Psoas muscle (tissue), 7 donors: ENCODE measurements at regions not wholly inside any gene's neighbourhood (a gene's known extent, or its start where the extent isn't known, plus 50 kb on each side); places are given as distances from the start of the nearest gene placed in this dataset.

Experiments
- ATAC-seq, 4 donors: fragments of 200-7000 bp; cut with Tn5 transposase; one replicate each; pipeline ENCODE4 v1.9.1; 2020; ENCODE audit warnings: moderate library complexity in 3 of 4, mild to moderate bottlenecking in 2 of 4
- DNase-seq, 2 donors: peaks; one replicate each; pipeline ENCODE4 v3.0.0-alpha.2; 2020
- H3K27ac ChIP-seq: fragments of 200-600 bp; one replicate; pipeline ENCODE4 v1.8.0; 2022
- H3K27me3 ChIP-seq, 3 donors: fragments of 200-600 bp in 1 of 3; one replicate each; pipeline versions ENCODE4 v1.6.1 to v1.8.0; 2013 to 2022; ENCODE audit warnings: low read length in 2 of 3, mild to moderate bottlenecking in 2 of 3, moderate library complexity in 1 of 3; ENCODE audit not compliant: insufficient read depth in 3 of 3
- H3K36me3 ChIP-seq, 2 donors: fragments of 200-600 bp in 1 of 2; one replicate each; pipeline versions ENCODE4 v1.6.1 to v1.8.0; 2013 to 2022; ENCODE audit warnings: low read depth in 1 of 2, mild to moderate bottlenecking in 1 of 2, moderate library complexity in 1 of 2; ENCODE audit not compliant: insufficient read depth in 1 of 2
- H3K4me1 ChIP-seq: fragments of 200-600 bp; one replicate; pipeline ENCODE4 v1.8.0; 2022
- H3K4me3 ChIP-seq: fragments of 200-600 bp; one replicate; pipeline ENCODE4 v1.8.0; 2022; ENCODE audit warnings: mild to moderate bottlenecking
- H3K9me3 ChIP-seq: fragments of 200-600 bp; one replicate; pipeline ENCODE4 v1.8.0; 2022
- WGBS, 3 donors: extraction: QIAGEN DNeasy Blood & Tissue Kit; methylation state at CpG; one replicate each; pipeline versions ENCODE4 v1.1.6 to v1.1.7; 2013; 5-methylcytosine and 5-hydroxymethylcytosine counted together
- intact Hi-C, 2 donors: fragments of 100-400 bp; cut with DNase I; formaldehyde crosslinking; loops; one replicate each; pipeline versions ENCODE4 v1.11.0 to v1.14.2; 2022
- TF ChIP-seq, protein P1 (sequence below): fragments of 200-600 bp; IDR thresholded peaks from one replicate; pipeline ENCODE4 v1.8.0; 2022; ENCODE audit warnings: antibody characterized with exemption
- donor health status: healthy with polysubstance abuse.
- donor health status: DM: no; HTN: no; CAD: no; lungs with moderate emphysema.
- donor health status: Bipolar disorder and iron deficiency.
- donor health status: healthy.
- donor health status: DM: yes; HTN: yes; CAD: no.
- donor health status: DM: no; HTN: no; CAD: no.
- donor health status: DM: yes; HTN: yes; CAD: no.

DNA sequence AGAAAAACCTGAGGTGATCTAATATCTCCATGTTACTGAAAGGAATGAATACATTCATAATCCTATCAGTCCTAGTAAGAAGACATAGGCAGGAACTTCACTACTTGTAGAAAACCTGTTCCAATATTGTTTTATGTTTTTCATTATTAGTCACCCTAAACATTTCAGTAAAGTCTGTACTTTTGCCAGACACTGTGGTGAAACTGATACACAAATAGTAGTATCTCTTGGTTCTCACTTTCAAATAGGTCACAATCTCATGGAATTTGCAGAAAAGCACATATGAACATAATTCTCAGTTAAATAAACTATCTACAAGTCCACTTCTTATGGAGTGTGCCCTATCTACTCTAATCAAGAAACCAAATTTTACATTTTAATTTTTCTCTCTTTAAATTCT is 88.3 kb upstream of the PCDH9 start:
- H3K36me3 ChIP-seq: no peaks in the 10 kb centered on the region
- intact Hi-C loops: no loop called here
- no peak for ATAC-seq

DNA sequence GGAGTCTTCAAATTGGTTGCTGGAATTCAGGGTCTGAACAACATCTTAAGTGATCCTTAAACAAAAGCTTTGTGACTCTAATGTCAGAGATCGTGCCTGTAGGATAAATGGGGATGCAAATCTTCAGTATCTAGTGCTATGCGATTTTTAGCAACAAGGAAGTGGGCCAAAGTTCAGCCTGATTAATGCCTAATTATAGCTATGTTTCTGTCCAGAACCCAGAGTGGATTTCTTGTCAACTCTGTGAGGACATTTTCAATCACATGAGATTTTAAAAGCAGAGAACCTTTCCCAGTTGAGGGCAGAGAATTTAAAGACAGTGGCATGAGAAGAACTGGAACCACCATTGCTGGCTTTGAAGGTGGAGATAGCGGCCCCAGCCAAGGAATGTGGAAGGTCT is 84.3 kb upstream of the PCDH9 start:
- H3K27ac ChIP-seq: no peak overlapping the region
- intact Hi-C loops: no loop called here
- no peaks in the 10 kb centered on the region for H3K36me3 ChIP-seq
- 87 to 93% (median 88%) methylated on average over 3 of the region's 3 CpGs for WGBS, 3 donors
- DNase-seq: no peak
- no peaks in the 10 kb centered on the region for H3K4me1 ChIP-seq
- H3K9me3 ChIP-seq: no peaks in the 10 kb centered on the region
- H3K27me3 ChIP-seq: no peaks in the 10 kb centered on the region
- H3K4me3 ChIP-seq: no peak overlapping the region
- ATAC-seq: no peak
- TF ChIP-seq, protein P1, sequence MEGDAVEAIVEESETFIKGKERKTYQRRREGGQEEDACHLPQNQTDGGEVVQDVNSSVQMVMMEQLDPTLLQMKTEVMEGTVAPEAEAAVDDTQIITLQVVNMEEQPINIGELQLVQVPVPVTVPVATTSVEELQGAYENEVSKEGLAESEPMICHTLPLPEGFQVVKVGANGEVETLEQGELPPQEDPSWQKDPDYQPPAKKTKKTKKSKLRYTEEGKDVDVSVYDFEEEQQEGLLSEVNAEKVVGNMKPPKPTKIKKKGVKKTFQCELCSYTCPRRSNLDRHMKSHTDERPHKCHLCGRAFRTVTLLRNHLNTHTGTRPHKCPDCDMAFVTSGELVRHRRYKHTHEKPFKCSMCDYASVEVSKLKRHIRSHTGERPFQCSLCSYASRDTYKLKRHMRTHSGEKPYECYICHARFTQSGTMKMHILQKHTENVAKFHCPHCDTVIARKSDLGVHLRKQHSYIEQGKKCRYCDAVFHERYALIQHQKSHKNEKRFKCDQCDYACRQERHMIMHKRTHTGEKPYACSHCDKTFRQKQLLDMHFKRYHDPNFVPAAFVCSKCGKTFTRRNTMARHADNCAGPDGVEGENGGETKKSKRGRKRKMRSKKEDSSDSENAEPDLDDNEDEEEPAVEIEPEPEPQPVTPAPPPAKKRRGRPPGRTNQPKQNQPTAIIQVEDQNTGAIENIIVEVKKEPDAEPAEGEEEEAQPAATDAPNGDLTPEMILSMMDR: no peak

More for the DNA sequence above, 88.3 kb upstream of the PCDH9 start:
- no peaks in the 10 kb centered on the region for H3K9me3 ChIP-seq
- no peaks in the 10 kb centered on the region for H3K27me3 ChIP-seq
- H3K4me3 ChIP-seq: no peak overlapping the region
- no peaks in the 10 kb centered on the region for H3K4me1 ChIP-seq
- TF ChIP-seq, protein P1: no peak
- no peak for DNase-seq
- H3K27ac ChIP-seq: no peak overlapping the region

DNA sequence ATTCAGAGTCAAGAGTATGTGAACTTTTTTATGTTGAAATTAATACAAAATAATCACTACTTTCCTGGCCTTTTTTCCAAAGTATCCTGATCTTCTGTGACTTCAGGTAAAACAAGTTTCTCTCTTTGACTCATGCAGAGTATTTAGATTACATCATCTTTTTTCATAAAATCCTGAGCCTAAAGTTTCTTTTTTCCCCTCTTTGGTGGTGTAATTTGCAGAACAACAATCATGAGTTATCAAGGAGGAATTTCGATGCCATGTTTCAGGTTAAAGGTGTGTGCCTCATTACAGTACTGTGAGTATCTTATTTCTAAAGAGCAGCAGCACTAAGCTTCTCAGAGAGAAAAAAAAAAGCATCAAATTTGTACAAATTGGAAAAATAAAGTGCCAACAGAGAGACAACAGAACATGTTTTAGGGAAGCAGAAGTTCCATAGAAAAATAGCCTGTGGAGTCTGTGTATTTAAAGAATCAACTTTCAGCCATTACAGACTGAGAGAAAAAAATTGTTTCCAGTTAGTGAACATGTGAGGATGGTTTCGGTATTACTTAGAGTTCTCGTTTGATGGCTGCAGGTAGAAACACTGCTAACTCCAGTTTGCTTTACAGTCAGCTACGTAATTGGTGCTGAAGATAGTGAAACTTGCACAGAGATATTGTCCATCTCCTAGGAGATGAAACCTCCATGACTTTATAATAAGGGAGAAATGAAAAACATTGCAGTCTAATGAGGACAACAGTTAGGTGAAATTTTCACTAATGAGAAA is 78.1 kb upstream of the PCDH9 start:
- Histone ChIP-seq H3K4me1 (no peaks in the 10 kb centered on the region), H3K27ac (no peak overlapping the region), H3K36me3 (no peaks in the 10 kb centered on the region), H3K4me3 (no peak overlapping the region), H3K9me3 (no peaks in the 10 kb centered on the region), H3K27me3 (no peaks in the 10 kb centered on the region)
- ATAC-seq (no peak), DNase-seq (no peak)
- intact Hi-C loops: no loop called here
- TF ChIP-seq, protein P1: no peak
- WGBS, 3 donors: 78 to 82% (median 81%) methylated on average over 4 of the region's 4 CpGs

DNA sequence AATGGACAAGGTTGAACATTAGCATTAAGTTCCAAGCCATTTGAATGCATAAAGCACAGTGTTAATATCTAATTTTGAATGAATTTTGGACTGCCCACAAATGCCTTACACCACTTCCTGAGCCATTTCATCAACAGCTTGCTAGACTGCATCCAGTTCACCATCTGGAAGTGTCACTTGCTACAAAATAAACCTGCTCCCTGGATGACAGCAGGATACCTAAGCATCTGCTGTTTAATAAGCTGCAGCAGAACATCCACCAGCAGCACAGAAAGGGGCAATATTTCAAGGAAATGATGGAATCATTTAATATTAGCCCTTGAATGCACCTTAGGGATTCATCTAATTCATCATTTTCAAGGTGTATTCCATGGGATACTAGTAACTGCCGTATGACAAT is 76.6 kb upstream of the PCDH9 start:
- H3K4me1 ChIP-seq: no peaks in the 10 kb centered on the region
- intact Hi-C loops: no loop called here
- DNase-seq (no peak), ATAC-seq (no peak)
- H3K4me3 ChIP-seq: no peak overlapping the region
- no peaks in the 10 kb centered on the region for H3K36me3 ChIP-seq
- no peaks in the 10 kb centered on the region for H3K27me3 ChIP-seq
- H3K9me3 ChIP-seq: no peaks in the 10 kb centered on the region
- WGBS, 3 donors: 72 to 88% (median 84%) methylated on average over 1 of the region's 1 CpG
- H3K27ac ChIP-seq: no peak overlapping the region
- TF ChIP-seq, protein P1: no peak
